ENCODE measurements at regions not wholly inside any gene's neighbourhood (a gene's known extent, or its start where the extent isn't known, plus 50 kb on each side); places are given as distances from the start of the nearest gene placed in this dataset.

DNA sequence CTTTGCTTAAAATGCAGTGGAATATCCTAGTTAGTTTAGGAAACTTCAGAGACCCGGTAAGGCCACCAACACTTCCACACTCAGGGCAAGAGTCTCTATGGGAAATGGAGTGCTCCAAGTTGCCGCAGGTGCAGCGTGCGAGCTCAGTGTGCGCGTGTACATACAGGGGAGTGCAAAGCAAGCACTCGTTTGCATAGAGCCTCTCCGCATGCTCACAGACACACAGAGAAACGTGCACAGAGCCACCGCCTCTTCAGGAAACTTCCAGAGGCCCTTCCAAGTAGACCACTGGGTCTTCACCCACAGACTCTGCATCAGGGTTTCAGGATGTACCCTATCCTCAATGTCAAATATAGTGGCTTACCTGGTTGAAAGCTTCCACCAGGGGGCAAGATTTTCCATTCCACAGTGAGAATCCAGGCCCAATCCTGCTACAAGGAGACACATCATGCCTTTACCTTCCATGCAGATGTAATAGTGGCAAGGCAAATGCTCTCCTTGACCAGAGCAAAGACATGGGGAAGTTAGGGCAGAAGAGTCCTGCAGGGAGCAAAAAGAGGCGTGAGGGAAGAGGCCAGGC, 513.0 kb upstream of the MYT1L start:
- peak; percentile 18 for DNase-seq

- no peak for DNase-seq
These were observed 511.4 kb upstream of the MYT1L start for GRCh38 chr2:2842466-2842865.

DNA sequence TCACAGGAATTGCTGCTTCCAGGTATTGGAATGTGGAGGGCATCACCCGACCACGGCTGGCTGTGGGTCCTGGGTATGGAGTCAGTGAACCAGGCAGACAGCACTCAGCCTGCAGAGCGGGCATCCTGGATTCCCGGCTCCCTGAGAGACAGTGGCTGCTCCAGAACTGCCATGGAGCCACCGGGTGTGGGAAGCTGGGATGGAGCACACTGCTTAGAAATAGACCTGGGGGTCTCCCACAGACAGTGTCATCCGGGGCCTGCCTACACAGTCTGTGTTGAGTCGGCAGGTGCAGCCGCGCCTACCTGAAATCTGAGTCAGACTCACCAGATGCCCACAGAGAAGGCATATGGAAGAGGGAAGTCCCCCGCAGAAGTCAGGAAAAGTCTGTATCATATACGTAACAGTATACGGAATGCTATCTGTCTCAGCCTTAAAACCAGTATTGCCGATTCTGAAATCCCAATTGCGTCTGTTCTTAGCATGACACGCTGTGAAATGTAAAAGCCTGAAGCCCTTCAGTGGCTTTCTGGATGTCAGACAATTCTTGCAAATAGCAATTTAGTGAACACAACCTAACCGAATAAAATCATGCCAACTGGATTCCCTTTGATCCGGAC, 509.7 kb upstream of the MYT1L start:
- no peak for DNase-seq

DNA sequence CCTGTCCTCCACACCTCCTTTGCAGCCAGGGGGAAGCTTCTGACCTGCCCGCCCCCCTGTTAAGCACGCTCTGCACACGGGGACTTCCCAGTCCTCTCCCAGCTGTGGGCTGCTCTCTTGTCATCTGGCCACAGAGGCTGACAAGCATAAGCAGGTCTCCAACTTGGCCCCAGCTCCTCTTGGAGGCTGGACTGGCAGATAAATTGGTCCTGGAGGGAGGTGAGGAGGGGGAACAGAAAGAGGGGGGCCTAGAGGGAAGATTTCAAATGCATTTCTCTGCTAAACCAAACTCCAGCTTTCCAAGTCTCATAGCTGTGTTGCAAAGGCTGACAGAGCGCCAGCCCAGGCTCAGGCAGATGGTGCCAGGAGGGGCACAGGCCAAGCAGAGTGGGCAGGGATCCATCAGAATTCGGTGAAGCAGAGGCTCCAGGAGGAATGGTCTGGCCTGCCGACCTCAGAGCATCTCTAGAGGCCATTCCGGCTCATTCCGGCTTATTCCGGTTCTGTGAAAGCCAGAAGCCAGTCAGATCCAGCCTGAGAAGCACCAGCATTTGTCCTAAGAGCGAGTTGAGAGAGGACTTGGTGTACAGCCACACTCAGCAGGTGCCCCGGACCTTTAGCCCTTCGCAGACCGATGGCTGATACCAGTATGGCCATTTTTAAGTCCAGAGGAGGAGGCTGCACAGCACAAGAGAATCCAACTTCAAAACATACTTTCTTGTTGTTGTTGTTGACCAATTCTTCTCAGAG, 508.9 kb upstream of the MYT1L start:
- DNase-seq = no peak

GRCh38 chr2:2839393-2839781, 508.3 kb upstream of the MYT1L start:
- DNase-seq = no peak

- no peak for DNase-seq
These were observed 507.4 kb upstream of the MYT1L start for GRCh38 chr2:2838548-2838845.

- no peak for DNase-seq
These were observed 506.9 kb upstream of the MYT1L start for GRCh38 chr2:2837746-2838547.

- DNase-seq = no peak
These were observed 505.4 kb upstream of the MYT1L start for GRCh38 chr2:2836343-2837070.

DNA sequence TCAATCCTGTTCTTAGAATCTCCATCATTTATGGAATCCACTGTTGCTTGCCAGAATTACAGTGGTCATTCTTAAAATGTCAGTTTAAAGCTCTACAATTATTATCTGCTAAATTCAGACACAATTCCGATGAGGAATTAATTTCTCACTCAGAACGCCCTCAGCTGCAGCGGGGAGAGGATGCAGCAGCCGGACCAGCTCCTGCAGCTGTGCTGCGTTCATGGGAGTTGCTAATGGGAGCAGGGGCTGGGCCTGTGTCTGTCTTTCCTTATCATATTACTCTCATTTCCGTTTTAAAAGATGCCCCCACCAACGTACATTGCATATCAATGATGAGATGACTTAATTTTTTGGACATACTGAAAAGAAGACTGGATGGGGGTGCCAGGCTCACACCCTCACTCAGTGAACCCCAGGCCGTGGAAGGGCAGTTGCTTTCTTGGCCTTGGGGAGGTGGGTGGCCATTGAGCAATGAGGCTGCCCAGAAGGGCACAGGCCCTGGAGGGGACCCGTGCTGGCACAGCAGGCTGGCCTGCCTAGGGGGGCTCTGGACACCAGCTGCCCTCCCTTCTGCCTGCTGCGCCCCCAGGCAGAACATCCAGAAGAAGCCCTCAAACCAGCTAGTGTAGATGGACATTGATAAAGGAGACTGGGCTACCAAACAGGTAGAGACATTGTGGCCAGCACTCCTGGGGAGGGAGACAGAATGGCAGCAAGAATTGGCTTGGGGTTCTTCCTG, 503.6 kb upstream of the MYT1L start:
- DNase-seq = no peak

GRCh38 chr2:2834105-2834504, 503.0 kb upstream of the MYT1L start:
- no peak for DNase-seq

DNA sequence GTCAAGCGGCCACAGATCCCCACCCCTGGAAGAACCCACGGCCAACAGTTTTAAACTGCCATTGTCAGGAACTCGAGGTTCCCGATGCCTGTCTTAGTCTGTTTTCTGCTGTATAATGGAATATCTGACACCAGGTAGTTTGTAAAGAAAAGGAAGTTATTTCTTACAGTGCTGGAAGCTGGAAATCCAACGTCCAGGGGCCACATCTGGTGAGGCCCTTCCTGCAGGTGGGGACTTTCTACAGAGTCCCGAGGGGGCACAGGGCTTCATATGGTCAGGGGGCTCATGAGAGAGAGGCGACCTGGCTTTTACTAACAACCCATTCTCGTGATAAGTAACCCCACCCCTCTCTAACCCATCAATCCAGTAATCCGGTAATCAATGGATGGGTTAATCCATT, 501.6 kb upstream of the MYT1L start:
- no peak for DNase-seq

GRCh38 chr2:2831633-2832032, 500.6 kb upstream of the MYT1L start:
- DNase-seq = no peak

DNA sequence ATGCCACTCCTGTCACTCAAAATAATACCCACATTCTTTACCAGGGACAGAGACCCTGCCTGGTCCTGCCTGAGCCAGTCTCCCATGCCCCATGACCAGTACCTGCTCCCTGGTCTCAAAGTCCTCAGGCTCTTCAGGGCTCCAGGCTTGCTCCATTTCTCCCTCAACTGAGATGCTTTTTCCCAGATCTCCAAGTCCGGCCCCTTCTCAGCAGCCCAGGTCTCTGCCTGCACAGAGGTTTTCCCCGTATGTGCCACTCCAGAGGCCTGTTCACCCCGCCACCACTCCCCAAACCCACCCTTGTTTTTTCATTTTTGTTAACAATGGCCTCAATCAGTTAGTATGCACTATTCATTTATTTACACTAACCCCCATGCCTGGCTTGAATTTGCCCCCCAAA, 499.5 kb upstream of the MYT1L start:
- DNase-seq = no peak

GRCh38 chr2:2828774-2829368, 497.8 kb upstream of the MYT1L start:
- DNase-seq = no peak

- DNase-seq = no peak
These were observed 496.7 kb upstream of the MYT1L start for GRCh38 chr2:2827761-2828221.

GRCh38 chr2:2827046-2827636, 496.1 kb upstream of the MYT1L start:
- no peak for DNase-seq

DNA sequence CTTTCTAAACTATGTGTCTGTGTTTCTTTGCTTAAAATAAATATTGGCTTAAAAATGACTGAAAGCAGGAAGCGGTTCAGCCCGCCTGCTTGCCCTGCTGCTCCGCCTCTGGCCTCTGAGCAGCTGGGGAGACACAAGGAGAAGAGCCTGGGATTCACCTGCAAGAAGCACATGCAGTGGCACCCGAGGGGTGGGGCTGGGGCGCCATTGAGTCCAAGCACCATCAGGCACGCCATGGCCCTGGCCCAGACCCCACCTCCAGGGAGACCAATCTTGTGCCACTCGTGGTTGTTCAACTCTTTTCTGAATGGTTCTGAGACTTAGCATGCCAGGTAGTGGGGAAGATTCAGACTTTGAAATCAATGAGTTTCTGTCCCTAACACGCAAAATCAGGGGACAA, 495.5 kb upstream of the MYT1L start:
- DNase-seq = no peak

DNA sequence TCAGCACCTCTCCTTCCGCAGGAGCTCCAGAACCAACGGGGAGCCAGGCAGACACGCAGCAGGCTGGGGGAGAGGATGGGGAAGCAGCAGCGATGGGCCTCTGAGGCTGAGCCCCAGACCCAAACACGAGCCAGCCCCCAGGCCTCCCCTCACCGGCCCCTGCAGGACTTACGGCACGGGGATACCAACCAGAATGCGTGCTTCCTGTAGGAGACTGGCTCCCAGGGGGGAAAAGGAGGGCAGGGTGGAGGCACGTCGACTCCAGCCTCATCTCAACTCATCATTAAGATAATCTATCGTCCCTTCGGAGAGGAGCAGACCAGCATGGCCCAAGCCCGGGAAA, 495.1 kb upstream of the MYT1L start:
- DNase-seq = no peak

DNA sequence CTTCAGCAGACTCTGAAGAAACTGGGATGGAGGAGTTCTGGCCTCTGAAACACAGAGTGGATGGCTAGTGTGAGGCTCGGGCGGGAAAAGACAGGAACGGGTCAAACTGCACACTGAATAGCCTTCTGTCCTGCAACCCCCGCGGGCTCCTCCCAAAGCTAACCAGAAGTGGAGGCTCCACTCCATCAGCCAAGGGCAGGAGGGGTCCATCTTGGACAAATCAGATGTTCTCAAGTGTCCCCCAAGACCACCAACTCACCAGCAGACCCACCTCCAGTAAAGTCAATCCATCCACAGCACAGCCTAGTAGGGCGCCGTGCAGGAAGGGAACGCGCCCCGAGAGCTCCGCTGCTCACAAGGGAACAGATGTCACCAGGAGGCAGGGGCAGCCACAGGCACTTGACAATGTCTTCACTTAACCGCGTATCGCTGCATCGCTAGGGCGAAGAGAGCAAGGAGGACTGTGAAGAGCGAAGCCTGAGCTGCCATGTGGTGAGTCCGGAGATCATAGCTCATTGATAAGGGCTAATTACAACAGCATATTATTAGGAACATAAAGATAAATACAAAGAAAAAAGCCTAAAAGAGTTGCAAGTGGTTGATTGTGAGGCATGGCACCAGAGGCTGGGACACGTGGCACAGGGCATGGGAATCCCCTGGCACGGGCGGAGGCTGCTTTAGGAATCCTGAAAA, 494.6 kb upstream of the MYT1L start:
- no peak for DNase-seq

DNA sequence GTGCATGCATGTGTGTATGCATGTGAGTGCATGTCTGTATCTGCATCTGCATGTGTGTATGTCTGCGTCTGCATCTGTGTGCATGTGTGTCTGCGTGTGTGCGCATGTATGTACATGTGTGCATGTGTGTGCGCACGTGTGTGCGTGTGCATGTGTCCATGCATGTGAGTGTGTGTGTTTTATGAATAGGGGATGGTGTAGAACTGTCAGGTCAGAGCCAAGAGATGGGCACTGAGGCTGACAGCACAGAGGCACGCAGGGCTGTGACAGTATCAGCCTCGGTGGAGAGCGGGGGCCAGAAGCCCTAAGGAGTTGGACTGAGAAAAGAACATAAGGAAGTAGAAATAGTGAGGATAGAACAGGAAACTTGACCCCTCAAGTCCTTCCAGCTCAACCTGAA, 494.0 kb upstream of the MYT1L start:
- DNase-seq = no peak

DNA sequence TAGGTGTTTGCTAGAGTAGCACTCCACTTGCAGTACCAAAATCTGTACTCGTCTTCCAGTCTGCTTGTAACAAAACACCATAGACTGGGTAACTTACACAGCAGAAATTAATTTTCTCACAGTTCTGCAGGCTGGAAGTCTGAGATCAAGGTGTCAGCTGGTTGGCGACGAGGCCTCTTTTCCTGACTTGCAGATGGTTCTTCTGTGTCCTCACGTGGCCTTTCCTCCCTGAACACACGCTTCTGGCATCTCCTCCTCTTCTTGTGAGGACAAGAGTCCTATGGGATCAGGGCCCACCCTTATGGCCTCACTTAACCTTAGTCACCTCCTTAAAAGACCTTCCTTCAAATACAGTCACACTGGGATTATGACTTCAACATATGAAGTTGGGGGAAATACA, 493.5 kb upstream of the MYT1L start:
- DNase-seq = no peak

Data from SHP77 treated with DMSO at 0.1 percent for 48 hours (cell line).